ENCODE measurements at regions not wholly inside any gene's neighbourhood (a gene's known extent, or its start where the extent isn't known, plus 50 kb on each side); places are given as distances from the start of the nearest gene placed in this dataset.

DNA sequence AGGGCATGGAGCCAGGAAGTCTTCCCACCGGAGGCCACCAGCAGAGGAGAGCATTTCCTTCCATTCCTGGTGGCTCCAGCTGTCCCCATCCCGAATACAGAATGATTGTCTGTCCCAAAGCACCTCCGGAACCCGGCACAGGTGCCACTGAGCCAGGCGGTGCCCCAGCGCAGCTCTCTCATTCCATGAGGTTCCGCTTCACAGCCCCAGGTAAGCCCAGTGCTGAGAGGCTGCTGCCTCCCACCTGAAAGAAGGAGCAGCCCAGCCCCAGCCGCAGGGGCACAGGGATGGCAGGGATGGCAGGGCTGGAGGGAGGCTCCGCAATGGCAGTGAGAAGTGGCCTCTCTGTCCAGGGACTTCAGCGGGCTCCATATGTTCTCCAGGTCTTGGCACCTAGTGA is 162.1 kb upstream of the TCERG1L start:
- Histone ChIP-seq H3K27me3 (ENCODE audit: control insufficient read depth in 1 of 2, insufficient read depth in 2 of 2, low read length in 2 of 2) (peaks cover 1 to 17% of the 10 kb centered on the region in 2 experiments; a peak in 3 of 5 replicates), H3K4me2 (ENCODE audit: low read depth, low read length) (no peak overlapping the region), H4K20me1 (ENCODE audit: insufficient read depth, low read length) (no peaks in the 10 kb centered on the region), H3K9ac (ENCODE audit: insufficient read depth, low read depth, low read length) (no peak overlapping the region), H3K79me2 (ENCODE audit: insufficient read depth, low read length) (no peaks in the 10 kb centered on the region), H3K36me3 (replicated peaks in 1 of 2; ENCODE audit: control insufficient read depth in 1 of 2, insufficient read depth in 2 of 2, low read length in 2 of 2) (no peaks in the 10 kb centered on the region), H3K4me3 (replicated peaks in 1 of 3; ENCODE audit: insufficient read depth in 1 of 3, low read depth in 2 of 3, low read length in 3 of 3) (no peak overlapping the region), H2AFZ (ENCODE audit: low read length) (no peak overlapping the region), H3K4me1 (ENCODE audit: insufficient read depth, low read length) (peaks cover 9% of the 10 kb centered on the region; the same call in 1 of the 2 replicates), H3K9me3 (ENCODE audit: low read length) (no peaks in the 10 kb centered on the region), H3K27ac (ENCODE audit: extremely low read length, insufficient read depth, low read length) (no peak overlapping the region)
- DNase-seq (ENCODE audit: low spot score) (no peak), FAIRE-seq (no peak), ATAC-seq (no peak)
- intact Hi-C loops (cut with micrococcal nuclease; ENCODE audit: unreplicated experiment) (no loop called here), in situ Hi-C loops (cut with HindIII; ENCODE audit: extremely low pct_ligation_motif_present, low pct_unique_long_range_greater_than_20kb) (no loop called here)
- POLR2A ChIA-PET: no interaction called here
- CTCF ChIA-PET (ENCODE audit: low intra/inter-chr PET ratio, low total read pairs): no interaction called here
- TF ChIP-seq GABPB1 (CRISPR knock-in tag; IDR thresholded peaks at IDR 0.05): no peak
- TF ChIP-seq BHLHE40 (IDR thresholded peaks at IDR 0.05; ENCODE audit: low read length): no peak
- TF ChIP-seq ISX (CRISPR knock-in tag; conservative IDR thresholded peaks at IDR 0.05): no peak
- no peak for TF ChIP-seq SMYD3 (CRISPR knock-in tag; IDR thresholded peaks at IDR 0.05)
- TF ChIP-seq, protein P1, sequence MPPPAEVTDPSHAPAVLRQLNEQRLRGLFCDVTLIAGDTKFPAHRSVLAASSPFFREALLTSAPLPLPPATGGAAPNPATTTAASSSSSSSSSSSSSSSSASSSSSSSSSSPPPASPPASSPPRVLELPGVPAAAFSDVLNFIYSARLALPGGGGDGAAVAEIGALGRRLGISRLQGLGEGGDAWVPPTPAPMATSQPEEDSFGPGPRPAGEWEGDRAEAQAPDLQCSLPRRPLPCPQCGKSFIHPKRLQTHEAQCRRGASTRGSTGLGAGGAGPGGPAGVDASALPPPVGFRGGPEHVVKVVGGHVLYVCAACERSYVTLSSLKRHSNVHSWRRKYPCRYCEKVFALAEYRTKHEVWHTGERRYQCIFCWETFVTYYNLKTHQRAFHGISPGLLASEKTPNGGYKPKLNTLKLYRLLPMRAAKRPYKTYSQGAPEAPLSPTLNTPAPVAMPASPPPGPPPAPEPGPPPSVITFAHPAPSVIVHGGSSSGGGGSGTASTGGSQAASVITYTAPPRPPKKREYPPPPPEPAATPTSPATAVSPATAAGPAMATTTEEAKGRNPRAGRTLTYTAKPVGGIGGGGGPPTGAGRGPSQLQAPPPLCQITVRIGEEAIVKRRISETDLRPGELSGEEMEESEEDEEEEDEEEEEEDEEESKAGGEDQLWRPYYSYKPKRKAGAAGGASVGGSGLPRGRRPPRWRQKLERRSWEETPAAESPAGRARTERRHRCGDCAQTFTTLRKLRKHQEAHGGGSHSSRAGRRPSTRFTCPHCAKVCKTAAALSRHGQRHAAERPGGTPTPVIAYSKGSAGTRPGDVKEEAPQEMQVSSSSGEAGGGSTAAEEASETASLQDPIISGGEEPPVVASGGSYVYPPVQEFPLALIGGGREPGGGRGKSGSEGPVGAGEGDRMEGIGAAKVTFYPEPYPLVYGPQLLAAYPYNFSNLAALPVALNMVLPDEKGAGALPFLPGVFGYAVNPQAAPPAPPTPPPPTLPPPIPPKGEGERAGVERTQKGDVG (CRISPR knock-in tag; IDR thresholded peaks at IDR 0.05; ENCODE audit: borderline replicate concordance): no peak
- TF ChIP-seq, protein P2, sequence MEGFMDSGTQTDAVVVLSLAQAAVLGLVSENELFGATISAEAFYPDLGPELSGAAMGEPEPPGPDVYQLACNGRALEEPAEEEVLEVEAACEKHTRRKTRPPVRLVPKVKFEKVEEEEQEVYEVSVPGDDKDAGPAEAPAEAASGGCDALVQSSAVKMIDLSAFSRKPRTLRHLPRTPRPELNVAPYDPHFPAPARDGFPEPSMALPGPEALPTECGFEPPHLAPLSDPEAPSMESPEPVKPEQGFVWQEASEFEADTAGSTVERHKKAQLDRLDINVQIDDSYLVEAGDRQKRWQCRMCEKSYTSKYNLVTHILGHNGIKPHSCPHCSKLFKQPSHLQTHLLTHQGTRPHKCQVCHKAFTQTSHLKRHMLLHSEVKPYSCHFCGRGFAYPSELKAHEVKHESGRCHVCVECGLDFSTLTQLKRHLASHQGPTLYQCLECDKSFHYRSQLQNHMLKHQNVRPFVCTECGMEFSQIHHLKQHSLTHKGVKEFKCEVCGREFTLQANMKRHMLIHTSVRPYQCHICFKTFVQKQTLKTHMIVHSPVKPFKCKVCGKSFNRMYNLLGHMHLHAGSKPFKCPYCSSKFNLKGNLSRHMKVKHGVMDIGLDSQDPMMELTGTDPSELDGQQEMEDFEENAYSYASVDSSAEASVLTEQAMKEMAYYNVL (CRISPR knock-in tag; IDR thresholded peaks at IDR 0.05; ENCODE audit: borderline replicate concordance): no peak
- TF ChIP-seq ZIK1 (CRISPR knock-in tag; IDR thresholded peaks at IDR 0.05; ENCODE audit: borderline replicate concordance, low read depth): no peak
- TF ChIP-seq, protein P3, sequence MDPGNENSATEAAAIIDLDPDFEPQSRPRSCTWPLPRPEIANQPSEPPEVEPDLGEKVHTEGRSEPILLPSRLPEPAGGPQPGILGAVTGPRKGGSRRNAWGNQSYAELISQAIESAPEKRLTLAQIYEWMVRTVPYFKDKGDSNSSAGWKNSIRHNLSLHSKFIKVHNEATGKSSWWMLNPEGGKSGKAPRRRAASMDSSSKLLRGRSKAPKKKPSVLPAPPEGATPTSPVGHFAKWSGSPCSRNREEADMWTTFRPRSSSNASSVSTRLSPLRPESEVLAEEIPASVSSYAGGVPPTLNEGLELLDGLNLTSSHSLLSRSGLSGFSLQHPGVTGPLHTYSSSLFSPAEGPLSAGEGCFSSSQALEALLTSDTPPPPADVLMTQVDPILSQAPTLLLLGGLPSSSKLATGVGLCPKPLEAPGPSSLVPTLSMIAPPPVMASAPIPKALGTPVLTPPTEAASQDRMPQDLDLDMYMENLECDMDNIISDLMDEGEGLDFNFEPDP (CRISPR knock-in tag; conservative IDR thresholded peaks at IDR 0.05): no peak
- WGBS (ENCODE audit: low lambda C conversion rate): 47% methylated on average over 3 of the region's 10 CpGs
- no TSS peak for BruUV-seq (replicated peaks)
